GM12878 (cell line): ENCODE measurements at regions not wholly inside any gene's neighbourhood (a gene's known extent, or its start where the extent isn't known, plus 50 kb on each side); places are given as distances from the start of the nearest gene placed in this dataset.

Experiments
- ATAC-seq: fragments of 200-7000 bp; cut with Tn5 transposase; 3 replicates; pipeline ENCODE4 v1.9.1; 2020; ENCODE audit warnings: mild to moderate bottlenecking, moderate library complexity
- BruUV-seq: library from RNA; stranded (reverse); fragments of 400-500 nt; replicated peaks from 2 replicates; lab custom pipeline; 2021; lab: Mats Ljungman, UMichigan
- CTCF ChIA-PET: fragments of 300-600 bp; sonication (Branson Sonifier 250); formaldehyde crosslinking; extraction: SDS; loops from one replicate; lab custom pipeline; 2021; ENCODE audit warnings: inconsistent platforms; lab: Yijun Ruan, JAX
- POLR2A ChIA-PET: fragments of 350-600 bp; formaldehyde crosslinking; extraction: SDS; loops from one replicate; lab custom pipeline; 2021; ENCODE audit warnings: inconsistent platforms; lab: Charles Lee
- RAD21 ChIA-PET: fragments of 300-600 bp; sonication (Branson Sonifier 250); formaldehyde crosslinking; loops from one replicate; lab custom pipeline; 2023; ENCODE audit warnings: antibody characterized with exemption; ENCODE audit not compliant: unreplicated experiment; lab: Charles Lee
- SMC1A ChIA-PET: fragments of 300-600 bp; sonication (Branson Sonifier 250); formaldehyde crosslinking; loops from one replicate; lab custom pipeline; 2023; ENCODE audit not compliant: unreplicated experiment, uncharacterized antibody; lab: Charles Lee
- DNase-seq: peaks from one replicate; pipeline ENCODE4 v3.0.0-alpha.2; 2011; ENCODE audit warnings: low read depth, low spot score
- FAIRE-seq: peaks from 3 replicates; lab custom pipeline; 2011; peaks lifted over from hg19 to GRCh38; lab: Jason Lieb, UNC
- H2AFZ ChIP-seq: 2 replicates; pipeline ENCODE4 v1.6.0; 2011; ENCODE audit warnings: low read depth, low read length, control low read depth; ENCODE audit not compliant: control insufficient read depth
- H3K27ac ChIP-seq: 2 replicates; pipeline ENCODE4 v1.5.1; 2011; ENCODE audit warnings: control low read depth; ENCODE audit not compliant: control insufficient read depth, insufficient read depth
- H3K27me3 ChIP-seq, 2 experiments: replicated peaks in 1 of 2; 2 replicates each; pipeline versions ENCODE4 v1.6.0 to v1.6.1; 2011; ENCODE audit warnings: low read length in 1 of 2; ENCODE audit not compliant: control insufficient read depth in 2 of 2, insufficient read depth in 2 of 2
- H3K36me3 ChIP-seq, 2 experiments: 2 replicates each; pipeline ENCODE4 v1.5.1; 2011; ENCODE audit warnings: low read length in 1 of 2; ENCODE audit not compliant: control insufficient read depth in 2 of 2, insufficient read depth in 2 of 2
- H3K4me1 ChIP-seq: 2 replicates; pipeline ENCODE4 v1.6.1; 2011; ENCODE audit warnings: mild to moderate bottlenecking, low read length, moderate library complexity, mixed read lengths; ENCODE audit not compliant: control insufficient read depth, insufficient read depth
- H3K4me2 ChIP-seq: 2 replicates; pipeline ENCODE4 v1.6.0; 2011; ENCODE audit warnings: control low read depth; ENCODE audit not compliant: control insufficient read depth, insufficient read depth
- H3K4me3 ChIP-seq: fragments of 200-600 bp; sonication (generic); 2 replicates; pipeline ENCODE4 v1.5.1; 2016
- H3K79me2 ChIP-seq: 2 replicates; pipeline ENCODE4 v1.6.0; 2011; ENCODE audit warnings: low read length; ENCODE audit not compliant: control insufficient read depth, insufficient read depth
- H3K9ac ChIP-seq: 2 replicates; pipeline ENCODE4 v1.8.0; 2011; ENCODE audit warnings: low read length, control low read depth, mixed read lengths; ENCODE audit not compliant: control insufficient read depth, insufficient read depth
- H3K9me3 ChIP-seq: replicated peaks from 3 replicates; pipeline ENCODE4 v1.5.1; 2011; ENCODE audit warnings: mild to moderate bottlenecking, low read length; ENCODE audit not compliant: control insufficient read depth, insufficient read depth
- H4K20me1 ChIP-seq: 2 replicates; pipeline ENCODE4 v1.6.0; 2011; ENCODE audit not compliant: control insufficient read depth, insufficient read depth
- BACH1 ChIP-seq: fragments of 450-650 bp; IDR thresholded peaks from 2 replicates; pipeline ENCODE4 v1.6.1; 2017; ENCODE audit warnings: mild to moderate bottlenecking, borderline replicate concordance
- CEBPZ ChIP-seq: fragments of 150-350 bp; IDR thresholded peaks from 2 replicates; pipeline ENCODE4 v1.6.1; 2016; ENCODE audit warnings: low read depth, low read length
- CREM ChIP-seq: IDR thresholded peaks from 2 replicates; pipeline ENCODE4 v1.6.1; 2014; ENCODE audit warnings: antibody characterized with exemption, low read depth
- IKZF2 ChIP-seq, 2 experiments: fragments of 450-650 bp; IDR thresholded peaks; 2 replicates each; pipeline ENCODE4 v1.6.1; 2017; ENCODE audit warnings: mild to moderate bottlenecking in 2 of 2, moderate library complexity in 2 of 2
- MEF2A ChIP-seq: IDR thresholded peaks from 2 replicates; pipeline ENCODE4 v1.6.1; 2011; ENCODE audit warnings: low read depth, mild to moderate bottlenecking, low read length, moderate library complexity; ENCODE audit not compliant: insufficient read depth
- MXI1 ChIP-seq: fragments of 150-350 bp; IDR thresholded peaks from 2 replicates; pipeline ENCODE4 v1.6.1; 2011; ENCODE audit warnings: low read depth, mild to moderate bottlenecking, inconsistent platforms, low read length, improper control_type of control experiment
- PKNOX1 ChIP-seq: fragments of 450-650 bp; IDR thresholded peaks from 2 replicates; pipeline ENCODE4 v1.6.1; 2016; ENCODE audit warnings: mild to moderate bottlenecking
- RCOR1 ChIP-seq: conservative IDR thresholded peaks from 2 replicates; pipeline ENCODE4 v1.6.1; 2012; ENCODE audit warnings: low read depth, low read length, improper control_type of control experiment
- SIN3A ChIP-seq: IDR thresholded peaks from 2 replicates; pipeline ENCODE4 v1.6.1; 2012; ENCODE audit warnings: low read depth, low read length, improper control_type of control experiment
- SMAD5 ChIP-seq: IDR thresholded peaks from 2 replicates; pipeline ENCODE4 v1.6.1; 2016; ENCODE audit warnings: antibody characterized with exemption, low read depth
- ZNF622 ChIP-seq: fragments of 450-650 bp; IDR thresholded peaks from 2 replicates; pipeline ENCODE4 v1.6.1; 2017; ENCODE audit warnings: mild to moderate bottlenecking, inconsistent platforms
- WGBS: methylation state at CpG from one replicate; pipeline ENCODE4 v1.1.6; 2016; ENCODE audit warnings: low lambda C conversion rate; ENCODE audit not compliant: insufficient replicate concordance, insufficient coverage; ENCODE audit errors: missing lambda C conversion rate; 5-methylcytosine and 5-hydroxymethylcytosine counted together
- in situ Hi-C: fragments of 300-500 bp; cut with MboI; formaldehyde crosslinking; loops from 9 replicates; pipeline ENCODE4 v1.14.3; 2018; ENCODE audit warnings: mixed read lengths
- intact Hi-C: fragments of 100-400 bp; cut with micrococcal nuclease; formaldehyde crosslinking; loops from one replicate; pipeline ENCODE4 v1.14.2; 2022; ENCODE audit not compliant: unreplicated experiment

- Histone ChIP-seq H3K9me3 (no peaks in the 10 kb centered on the region), H3K27me3 (peaks cover 0 to 2% of the 10 kb centered on the region in 2 experiments; a peak in 1 of 4 replicates), H3K4me2 (no peak overlapping the region), H3K79me2 (no peaks in the 10 kb centered on the region), H2AFZ (no peak overlapping the region), H3K27ac (no peak overlapping the region), H3K4me1 (no peaks in the 10 kb centered on the region), H3K4me3 (no peak overlapping the region), H3K36me3 (no peaks in the 10 kb centered on the region), H4K20me1 (no peaks in the 10 kb centered on the region), H3K9ac (no peak overlapping the region)
- ChIA-PET SMC1A (no interaction called here), RAD21 (no interaction called here), CTCF (no interaction called here), POLR2A (no interaction called here)
- no peak for DNase-seq
- BruUV-seq: no TSS peak
- FAIRE-seq: no peak
- 50% methylated on average over 15 of the region's 15 CpGs for WGBS
- TF ChIP-seq RCOR1: no peak
- TF ChIP-seq BACH1: no peak
- no peak for TF ChIP-seq CREM
- no peak for TF ChIP-seq CEBPZ
- in situ Hi-C loops (no loop called here), intact Hi-C loops (no loop called here)
- ATAC-seq: no peak
Measured at GRCh38 chr2:236720974-236721540, 151.4 kb downstream of the ACKR3 start.

- H3K4me2 ChIP-seq: no peak overlapping the region
- no peaks in the 10 kb centered on the region for H3K9me3 ChIP-seq
- H3K36me3 ChIP-seq: no peaks in the 10 kb centered on the region
- H2AFZ ChIP-seq: no peak overlapping the region
- POLR2A ChIA-PET: no interaction called here
- in situ Hi-C loops (no loop called here), intact Hi-C loops (no loop called here)
- SMC1A ChIA-PET: no interaction called here
- peaks cover 0 to 3% of the 10 kb centered on the region in 2 experiments; a peak in 3 of 4 replicates for H3K27me3 ChIP-seq
- RAD21 ChIA-PET: no interaction called here
- H3K4me1 ChIP-seq: no peaks in the 10 kb centered on the region
- CTCF ChIA-PET: no interaction called here
- no peak for TF ChIP-seq IKZF2 (IDR thresholded peaks at IDR 0.05)
- no peak for TF ChIP-seq SIN3A
- TF ChIP-seq ZNF622: no peak
- TF ChIP-seq PKNOX1: no peak
- TF ChIP-seq MEF2A: no peak
- TF ChIP-seq MXI1: no peak
- no peak for TF ChIP-seq SMAD5
- no peak overlapping the region for H3K4me3 ChIP-seq
- ATAC-seq: no peak
- WGBS: 13% methylated on average over 6 of the region's 6 CpGs
- no peaks in the 10 kb centered on the region for H3K79me2 ChIP-seq
- H3K9ac ChIP-seq: no peak overlapping the region
- no peak for FAIRE-seq
- DNase-seq: no peak
- H4K20me1 ChIP-seq: no peaks in the 10 kb centered on the region
- no peak overlapping the region for H3K27ac ChIP-seq
- no TSS peak for BruUV-seq
Measured at GRCh38 chr2:236724200-236724599, 154.6 kb downstream of the ACKR3 start.
